ENCODE measurements at regions not wholly inside any gene's neighbourhood (a gene's known extent, or its start where the extent isn't known, plus 50 kb on each side); places are given as distances from the start of the nearest gene placed in this dataset.

GRCh38 chr6:53975941-53976615 lies 135.2 kb upstream of the MLIP start:
- TF ChIP-seq FOXA1 (IDR thresholded peaks at IDR 0.05), result no peak
- no peak for TF ChIP-seq CTCF (IDR thresholded peaks at IDR 0.05; ENCODE audit: low read depth, low read length, missing input control)
- no peak for TF ChIP-seq TAF1 (conservative IDR thresholded peaks at IDR 0.05)
- TF ChIP-seq MAX (IDR thresholded peaks at IDR 0.05), result no peak
- no peak for TF ChIP-seq RAD21 (IDR thresholded peaks at IDR 0.05)
- TF ChIP-seq YY1 (IDR thresholded peaks at IDR 0.05), result no peak
- no peak for TF ChIP-seq HNF4A (conservative IDR thresholded peaks at IDR 0.05)
